ENCODE measurements at regions not wholly inside any gene's neighbourhood (a gene's known extent, or its start where the extent isn't known, plus 50 kb on each side); places are given as distances from the start of the nearest gene placed in this dataset.

- intact Hi-C loops (cut with DNase I) = no loop called here
- H3K36me3 ChIP-seq = no peaks in the 10 kb centered on the region
- H3K27ac ChIP-seq = no peak overlapping the region
- ATAC-seq (no peak), DNase-seq (no peak)
- H3K27me3 ChIP-seq = no peaks in the 10 kb centered on the region
- no peak for TF ChIP-seq CTCF (IDR thresholded peaks at IDR 0.05)
- H3K4me3 ChIP-seq = no peak overlapping the region
- H3K9me3 ChIP-seq = no peaks in the 10 kb centered on the region
- no peaks in the 10 kb centered on the region for H3K4me1 ChIP-seq
Observed at GRCh38 chr18:77940566-77940965, 690.9 kb downstream of the GALR1 start.

GRCh38 chr18:77944533-77944932 lies 694.9 kb downstream of the GALR1 start:
- intact Hi-C loops (cut with DNase I) = no loop called here
- no peaks in the 10 kb centered on the region for H3K9me3 ChIP-seq
- no peak for TF ChIP-seq CTCF (IDR thresholded peaks at IDR 0.05)
- H3K27ac ChIP-seq = no peak overlapping the region
- no peaks in the 10 kb centered on the region for H3K36me3 ChIP-seq
- no peaks in the 10 kb centered on the region for H3K27me3 ChIP-seq
- H3K4me1 ChIP-seq = no peaks in the 10 kb centered on the region
- H3K4me3 ChIP-seq = no peak overlapping the region
- ATAC-seq (no peak), DNase-seq (no peak)

GRCh38 chr18:77948567-77948966 lies 698.9 kb downstream of the GALR1 start:
- TF ChIP-seq CTCF (IDR thresholded peaks at IDR 0.05) = no peak
- Histone ChIP-seq H3K9me3 (peaks cover 0 to 5% of the 10 kb centered on the region in 2 donors), H3K36me3 (no peaks in the 10 kb centered on the region), H3K4me3 (no peak overlapping the region), H3K4me1 (no peaks in the 10 kb centered on the region), H3K27ac (no peak overlapping the region), H3K27me3 (no peaks in the 10 kb centered on the region)
- DNase-seq (no peak), ATAC-seq (no peak)
- intact Hi-C loops (cut with DNase I) = no loop called here

- no peak for TF ChIP-seq CTCF (IDR thresholded peaks at IDR 0.05)
- Histone ChIP-seq H3K9me3 (peaks cover 0 to 5% of the 10 kb centered on the region in 2 donors), H3K4me3 (no peak overlapping the region), H3K4me1 (no peaks in the 10 kb centered on the region), H3K27me3 (no peaks in the 10 kb centered on the region), H3K36me3 (no peaks in the 10 kb centered on the region), H3K27ac (no peak overlapping the region)
- ATAC-seq (no peak), DNase-seq (no peak)
- intact Hi-C loops (cut with DNase I) = no loop called here
Observed at GRCh38 chr18:77949355-77949973, 699.8 kb downstream of the GALR1 start.

- Histone ChIP-seq H3K4me3 (no peak overlapping the region), H3K27ac (no peak overlapping the region), H3K4me1 (no peaks in the 10 kb centered on the region), H3K27me3 (no peaks in the 10 kb centered on the region), H3K9me3 (no peaks in the 10 kb centered on the region), H3K36me3 (no peaks in the 10 kb centered on the region)
- DNase-seq = no peak
- no peak for TF ChIP-seq CTCF (IDR thresholded peaks at IDR 0.05)
- intact Hi-C loops (cut with DNase I) = no loop called here
- ATAC-seq = no peak
Observed at GRCh38 chr18:77959248-77959647, 709.6 kb downstream of the GALR1 start.

All from left lung (tissue), 4 donors.